PFSK-1 (cell line): ENCODE measurements at regions not wholly inside any gene's neighbourhood (a gene's known extent, or its start where the extent isn't known, plus 50 kb on each side); places are given as distances from the start of the nearest gene placed in this dataset.

Experiments used
- FOXP2 ChIP-seq: optimal IDR thresholded peaks from 2 replicates; pipeline ENCODE3; 2011; ENCODE audit warnings: borderline replicate concordance, control low read depth, inconsistent platforms; ENCODE audit not compliant: insufficient read depth; ENCODE audit errors: extremely low read length, extremely low read depth
- POLR2AphosphoS5 ChIP-seq: IDR thresholded peaks from 2 replicates; pipeline ENCODE4 v1.6.1; 2012; ENCODE audit warnings: low read depth, mild to moderate bottlenecking, control low read depth, low read length, moderate library complexity
- REST ChIP-seq, 2 experiments: IDR thresholded peaks; 2 replicates each; pipeline versions ENCODE4 v1.6.1 to v1.8.0; 2011 to 2012; ENCODE audit warnings: low read depth in 2 of 2, low read length in 2 of 2, control low read depth in 1 of 2, inconsistent platforms in 1 of 2, mild to moderate bottlenecking in 1 of 2, moderate library complexity in 1 of 2; ENCODE audit not compliant: insufficient read depth in 1 of 2
- SIN3A ChIP-seq: IDR thresholded peaks from 2 replicates; pipeline ENCODE4 v1.6.1; 2012; ENCODE audit warnings: mild to moderate bottlenecking, low read length, moderate library complexity, borderline replicate concordance; ENCODE audit not compliant: insufficient read depth
- TAF1 ChIP-seq: IDR thresholded peaks from 2 replicates; pipeline ENCODE4 v1.6.1; 2012; ENCODE audit warnings: low read length, control low read depth, borderline replicate concordance; ENCODE audit not compliant: insufficient read depth

- TF ChIP-seq REST (IDR thresholded peaks at IDR 0.05; ENCODE audit: insufficient read depth in 1 of 2, low read depth in 2 of 2, low read length in 2 of 2) = no peak
- TF ChIP-seq POLR2AphosphoS5 = no peak
- no peak for TF ChIP-seq TAF1
- TF ChIP-seq SIN3A = no peak
- no peak for TF ChIP-seq FOXP2
These were observed 184.8 kb upstream of the PDE3A start for GRCh38 chr12:20183563-20183962.
